HCT116 (cell line): ENCODE measurements at regions not wholly inside any gene's neighbourhood (a gene's known extent, or its start where the extent isn't known, plus 50 kb on each side); places are given as distances from the start of the nearest gene placed in this dataset.

Source experiments
- ATAC-seq: fragments of 200-7000 bp; cut with Tn5 transposase; 2 replicates; pipeline ENCODE4 v1.9.1; 2020; ENCODE audit warnings: mild to moderate bottlenecking, moderate library complexity
- BruUV-seq: library from RNA; stranded (reverse); fragments of 400-500 nt; replicated peaks from 2 replicates; lab custom pipeline; 2021; lab: Mats Ljungman, UMichigan
- CTCF ChIA-PET: fragments of 300-600 bp; sonication (Branson Sonifier 250); formaldehyde crosslinking; loops from one replicate; lab custom pipeline; 2021; ENCODE audit warnings: antibody characterized with exemption; lab: Charles Lee
- POLR2A ChIA-PET: fragments of 300-600, 350-600 bp; sonication (Branson Sonifier 250); formaldehyde crosslinking; loops from one replicate; lab custom pipeline; 2021; ENCODE audit warnings: antibody characterized with exemption; lab: Charles Lee
- RAD21 ChIA-PET, 2 experiments: fragments of 300-600 bp; sonication (Branson Sonifier 250); formaldehyde crosslinking; loops; one replicate each; lab custom pipeline; 2023; ENCODE audit warnings: low total read pairs in 2 of 2; ENCODE audit not compliant: uncharacterized antibody in 2 of 2, unreplicated experiment in 2 of 2, low non-redundant PET in 1 of 2; lab: Charles Lee
- DNase-seq: peaks from one replicate; pipeline ENCODE4 v3.0.0-alpha.2; 2010; ENCODE audit warnings: low read depth, low spot score
- H2AFZ ChIP-seq: fragments of 200-600 bp; shearing (Covaris generic), sonication (generic); 2 replicates; pipeline ENCODE4 v1.6.1; 2017; ENCODE audit warnings: low read depth, mixed run types, mixed read lengths, antibody characterized with exemption, low read length; ENCODE audit not compliant: poor library complexity, severe bottlenecking
- H3K27ac ChIP-seq: 2 replicates; pipeline ENCODE4 v1.5.1; 2012; ENCODE audit warnings: low read depth, low read length
- H3K27me3 ChIP-seq: fragments of 200-600 bp; sonication (generic); 2 replicates; pipeline ENCODE4 v1.6.1; 2016; ENCODE audit warnings: mixed run types, low read length, mixed read lengths; ENCODE audit not compliant: insufficient read depth
- H3K36me3 ChIP-seq, 2 experiments: fragments of 200-500 bp in 1 of 2; fragments of 200-600 bp in 1 of 2; sonication (Bioruptor generic) in 1 of 2; sonication (generic) in 1 of 2; 2 replicates each; pipeline versions ENCODE4 v1.5.1 to v1.6.1; 2014 to 2016; ENCODE audit warnings: low read length in 2 of 2, inconsistent platforms in 1 of 2, mixed read lengths in 1 of 2, mixed run types in 1 of 2; ENCODE audit not compliant: insufficient read depth in 2 of 2, control insufficient read depth in 1 of 2
- H3K4me1 ChIP-seq, 2 experiments: fragments of 200-600 bp in 1 of 2; sonication (generic) in 1 of 2; 2 replicates each; pipeline versions ENCODE4 v1.5.1 to v1.6.1; 2012 to 2017; ENCODE audit warnings: low read length in 2 of 2, inconsistent platforms in 1 of 2, mild to moderate bottlenecking in 1 of 2, mixed read lengths in 1 of 2, mixed run types in 1 of 2, moderate library complexity in 1 of 2; ENCODE audit not compliant: insufficient read depth in 2 of 2, control insufficient read depth in 1 of 2
- H3K4me2 ChIP-seq: fragments of 200-600 bp; sonication (generic); 2 replicates; pipeline ENCODE4 v1.6.1; 2017; ENCODE audit warnings: mixed run types, low read length, mixed read lengths
- H3K4me3 ChIP-seq, 2 experiments: fragments of 200-600 bp in 1 of 2; sonication (generic) in 1 of 2; replicated peaks in 1 of 2; 2 replicates each; pipeline ENCODE4 v1.5.1; 2011 to 2016; ENCODE audit warnings: low read length in 2 of 2, control low read depth in 1 of 2, low read depth in 1 of 2, mild to moderate bottlenecking in 1 of 2, mixed read lengths in 1 of 2, mixed run types in 1 of 2
- H3K79me2 ChIP-seq: fragments of 200-600 bp; sonication (generic); 2 replicates; pipeline ENCODE4 v1.6.1; 2017; ENCODE audit warnings: mild to moderate bottlenecking, mixed run types, low read length, moderate library complexity, mixed read lengths; ENCODE audit not compliant: insufficient read depth
- H3K9ac ChIP-seq: fragments of 200-600 bp; sonication (generic); 2 replicates; pipeline ENCODE4 v1.6.1; 2016; ENCODE audit warnings: low read length, mixed read lengths
- H3K9me2 ChIP-seq: fragments of 200-600 bp; sonication (generic), shearing (Covaris generic); 2 replicates; pipeline ENCODE4 v1.6.1; 2017; ENCODE audit warnings: mixed run types, mild to moderate bottlenecking, moderate library complexity; ENCODE audit not compliant: insufficient read depth
- H3K9me3 ChIP-seq, 2 experiments: fragments of 200-500 bp in 1 of 2; fragments of 200-600 bp in 1 of 2; sonication (Bioruptor generic) in 1 of 2; sonication (generic) in 1 of 2; 2 replicates each; pipeline ENCODE4 v1.6.1; 2014 to 2017; ENCODE audit warnings: low read length in 2 of 2, mixed read lengths in 2 of 2, inconsistent platforms in 1 of 2, low read depth in 1 of 2, mild to moderate bottlenecking in 1 of 2, mixed run types in 1 of 2, moderate library complexity in 1 of 2; ENCODE audit not compliant: control insufficient read depth in 1 of 2, insufficient read depth in 1 of 2
- H4K20me1 ChIP-seq: fragments of 200-600 bp; sonication (generic), shearing (Covaris generic); 2 replicates; pipeline ENCODE4 v1.6.1; 2017; ENCODE audit warnings: mixed run types, mild to moderate bottlenecking, moderate library complexity; ENCODE audit not compliant: insufficient read depth
- CBX3 ChIP-seq: IDR thresholded peaks from 2 replicates; pipeline ENCODE4 v1.6.1; 2012; ENCODE audit warnings: low read depth
- CTCF ChIP-seq, 3 experiments: fragments of 200-600 bp in 1 of 3; sonication (generic) in 1 of 3; IDR thresholded peaks in 2 of 3; conservative IDR thresholded peaks in 1 of 3; 2 replicates each; pipeline ENCODE4 v1.5.1; 2012 to 2017; ENCODE audit warnings: low read depth in 2 of 3, low read length in 2 of 3, antibody characterized with exemption in 1 of 3, borderline replicate concordance in 1 of 3, control low read depth in 1 of 3, mild to moderate bottlenecking in 1 of 3, mixed read lengths in 1 of 3, mixed run types in 1 of 3, moderate library complexity in 1 of 3; ENCODE audit not compliant: insufficient read depth in 1 of 3
- EGR1 ChIP-seq: IDR thresholded peaks from 2 replicates; pipeline ENCODE4 v1.6.1; 2012; ENCODE audit warnings: low read depth
- JUND ChIP-seq: IDR thresholded peaks from 2 replicates; pipeline ENCODE4 v1.6.1; 2012
- REST ChIP-seq: IDR thresholded peaks from 2 replicates; pipeline ENCODE4 v1.6.1; 2012; ENCODE audit warnings: low read depth
- SIN3A ChIP-seq: IDR thresholded peaks from 2 replicates; pipeline ENCODE4 v1.6.1; 2012; ENCODE audit warnings: low read depth
- TCF7L2 ChIP-seq: IDR thresholded peaks from 2 replicates; pipeline ENCODE4 v1.7.0; 2011; ENCODE audit warnings: borderline replicate concordance, inconsistent platforms; ENCODE audit not compliant: insufficient read depth, insufficient read length; ENCODE audit errors: extremely low read depth
- YY1 ChIP-seq: IDR thresholded peaks from 2 replicates; pipeline ENCODE4 v1.6.1; 2011; ENCODE audit warnings: low read length, low read depth, moderate library complexity, mild to moderate bottlenecking; ENCODE audit not compliant: insufficient replicate concordance; ENCODE audit errors: extremely low read depth
- intact Hi-C: fragments of 100-400 bp; cut with micrococcal nuclease; formaldehyde crosslinking; loops from 2 replicates; pipeline ENCODE4 v1.10.0; 2022
- TF ChIP-seq, protein P1 (sequence below): IDR thresholded peaks from 2 replicates; pipeline ENCODE4 v1.6.1; 2012

- no peak overlapping the region for H3K27ac ChIP-seq
- BruUV-seq: no TSS peak
- ChIA-PET RAD21 (no interaction called here), POLR2A (no interaction called here), CTCF (no interaction called here)
- intact Hi-C loops: no loop called here
- ATAC-seq (no peak), DNase-seq (no peak)
- no peak overlapping the region for H2AFZ ChIP-seq
- no peaks in the 10 kb centered on the region for H3K4me1 ChIP-seq
- no peak for TF ChIP-seq REST
- TF ChIP-seq CBX3: no peak
- TF ChIP-seq JUND: no peak
- TF ChIP-seq CTCF (IDR thresholded peaks at IDR 0.05 in 2 of 3, conservative IDR thresholded peaks at IDR 0.05 in 1 of 3; ENCODE audit: borderline replicate concordance in 1 of 3, insufficient read depth in 1 of 3, low read depth in 2 of 3, low read length in 2 of 3): no peak
- TF ChIP-seq SIN3A: no peak
- TF ChIP-seq YY1: no peak
- TF ChIP-seq, protein P1, sequence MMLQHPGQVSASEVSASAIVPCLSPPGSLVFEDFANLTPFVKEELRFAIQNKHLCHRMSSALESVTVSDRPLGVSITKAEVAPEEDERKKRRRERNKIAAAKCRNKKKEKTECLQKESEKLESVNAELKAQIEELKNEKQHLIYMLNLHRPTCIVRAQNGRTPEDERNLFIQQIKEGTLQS: no peak
- TF ChIP-seq TCF7L2: no peak
- no peak for TF ChIP-seq EGR1
- no peaks in the 10 kb centered on the region for H3K36me3 ChIP-seq
- H3K9me2 ChIP-seq: no peaks in the 10 kb centered on the region
- H3K9ac ChIP-seq: no peak overlapping the region
- no peak overlapping the region for H3K4me3 ChIP-seq
- H4K20me1 ChIP-seq: no peaks in the 10 kb centered on the region
- no peak overlapping the region for H3K4me2 ChIP-seq
- no peaks in the 10 kb centered on the region for H3K79me2 ChIP-seq
- no peaks in the 10 kb centered on the region for H3K9me3 ChIP-seq
- H3K27me3 ChIP-seq: no peaks in the 10 kb centered on the region
Observed at GRCh38 chr15:56524915-56525314, 60.0 kb upstream of the MNS1 start.
